ENCODE measurements at regions not wholly inside any gene's neighbourhood (a gene's known extent, or its start where the extent isn't known, plus 50 kb on each side); places are given as distances from the start of the nearest gene placed in this dataset.

DNA sequence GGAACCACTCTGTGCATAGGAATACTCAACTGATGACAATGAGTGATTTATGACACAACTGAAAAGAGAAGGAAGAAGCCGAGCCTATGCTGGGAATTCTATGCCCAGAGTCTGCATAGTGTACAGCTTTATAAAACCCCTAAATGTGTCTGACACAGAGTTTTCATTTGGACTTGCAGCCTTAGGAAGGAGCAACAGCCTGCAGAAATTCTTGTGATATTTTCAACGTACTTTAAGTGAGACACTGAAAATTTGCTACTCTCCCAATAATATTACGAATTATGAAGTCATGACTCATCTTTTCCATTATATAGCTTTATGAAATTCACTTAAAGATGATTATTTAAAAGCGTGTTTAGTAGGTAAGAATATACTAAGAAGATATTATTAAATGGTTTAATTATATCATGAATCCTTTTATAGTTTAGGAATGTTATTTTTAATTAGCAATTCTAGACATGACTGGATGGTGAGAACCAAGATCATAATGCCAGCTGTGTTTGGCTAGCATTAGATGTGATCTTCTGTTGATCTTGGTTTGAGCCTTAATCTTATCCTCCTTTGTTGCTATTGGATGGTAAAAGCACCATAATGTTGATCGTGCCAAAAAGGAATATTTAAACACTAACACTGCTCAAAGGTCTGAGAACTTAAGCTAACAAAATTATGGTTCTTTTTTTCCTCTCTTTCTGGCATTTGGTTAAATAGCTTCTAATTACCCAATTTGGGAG is 785.1 kb upstream of the ADGRL4 start:
- no peak for TF ChIP-seq EP300 (IDR thresholded peaks at IDR 0.05)
- no peak for TF ChIP-seq CTCF (IDR thresholded peaks at IDR 0.05)
- TF ChIP-seq POLR2A (IDR thresholded peaks at IDR 0.05) = no peak

Data from sigmoid colon (tissue), 4 donors.